ENCODE measurements at regions not wholly inside any gene's neighbourhood (a gene's known extent, or its start where the extent isn't known, plus 50 kb on each side); places are given as distances from the start of the nearest gene placed in this dataset.
"Not testable (repeated sequence)": the region's sequence is repeated elsewhere in the genome, so short reads cannot be mapped to it uniquely, and the experiment has no call there.

DNA sequence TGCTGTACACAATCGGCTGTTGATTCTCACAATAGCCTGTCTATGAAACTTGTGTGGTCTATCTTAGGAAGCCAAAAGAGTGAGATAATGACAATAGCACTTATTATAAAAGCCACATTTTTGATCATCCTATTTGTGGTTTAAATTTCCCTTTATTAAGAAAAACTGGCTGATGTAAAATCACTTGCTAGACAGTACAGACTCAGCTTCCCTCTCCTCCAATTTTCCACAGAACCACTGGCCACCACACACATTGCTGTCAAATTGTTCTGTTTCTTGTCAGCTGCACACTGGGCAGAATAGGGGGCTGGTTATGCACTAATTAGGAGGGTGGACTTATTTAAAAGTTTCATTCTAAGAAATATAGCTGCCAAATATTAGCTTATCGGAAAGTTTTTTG is 425.9 kb downstream of the EPHA3 start:
- no peak for DNase-seq (ENCODE audit: low spot score)

DNA sequence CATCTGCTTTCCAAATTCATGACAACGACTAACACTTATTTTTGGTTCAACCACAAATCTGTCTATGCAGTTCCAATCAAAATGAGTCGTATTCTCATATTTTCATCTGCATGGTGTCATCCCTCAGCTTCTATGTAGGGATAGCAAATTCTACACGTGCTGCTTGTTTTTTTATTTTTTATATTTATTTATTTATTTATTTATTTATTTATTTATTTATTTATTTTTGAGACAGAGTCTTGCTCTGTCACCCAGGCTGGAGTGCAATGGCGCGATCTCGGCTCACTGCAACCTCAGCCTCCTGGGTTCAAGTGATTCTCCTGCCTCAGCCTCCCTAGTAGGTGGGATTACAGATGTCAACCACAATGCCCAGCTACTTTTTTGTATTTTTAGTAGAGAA is 447.2 kb downstream of the EPHA3 start:
- DNase-seq (ENCODE audit: low spot score): not testable (repeated sequence)

DNA sequence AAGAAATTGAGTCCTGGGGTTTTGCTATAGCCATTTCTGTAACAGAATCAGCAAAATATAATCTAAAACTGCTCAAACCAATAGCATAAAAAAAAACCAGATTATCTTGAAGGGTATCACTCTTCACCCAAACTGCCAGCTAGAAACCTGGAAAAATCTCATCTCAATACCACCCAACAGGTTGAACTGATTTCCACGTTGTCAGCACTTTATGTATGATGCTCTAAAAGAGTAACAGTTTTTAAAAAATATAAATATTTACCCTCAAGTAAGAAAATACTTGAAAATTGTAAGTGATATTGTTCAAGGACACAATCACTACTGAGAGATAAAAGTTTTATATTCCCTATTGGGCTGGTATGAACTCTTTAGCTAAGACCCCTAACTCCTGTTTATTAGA is 451.3 kb downstream of the EPHA3 start:
- no peak for DNase-seq (ENCODE audit: low spot score)

DNA sequence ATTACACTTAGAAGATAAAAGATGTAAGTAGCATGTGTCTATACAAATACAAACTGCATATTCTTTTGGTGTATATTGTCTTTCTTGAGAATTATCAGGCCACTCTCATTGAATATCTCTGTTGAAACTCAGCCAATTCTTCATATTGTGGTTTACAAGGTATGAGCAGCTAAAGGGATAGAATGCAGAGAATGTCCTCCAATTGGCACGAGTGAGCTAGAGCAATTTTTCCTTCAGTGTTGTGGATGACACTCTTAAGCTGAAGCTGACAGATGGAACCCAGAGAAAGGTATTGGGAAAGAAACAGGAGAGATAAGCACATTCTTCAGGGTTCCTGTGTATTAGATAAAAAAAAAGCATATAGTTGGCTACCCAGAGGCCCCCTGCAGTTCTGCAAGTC is 453.1 kb downstream of the EPHA3 start:
- no peak for DNase-seq (ENCODE audit: low spot score)

- DNase-seq (ENCODE audit: low spot score): no peak
These were observed 455.0 kb downstream of the EPHA3 start for GRCh38 chr3:89562373-89562772.

GRCh38 chr3:89565098-89565497 is 457.7 kb downstream of the EPHA3 start:
- DNase-seq (ENCODE audit: low spot score): no peak

DNA sequence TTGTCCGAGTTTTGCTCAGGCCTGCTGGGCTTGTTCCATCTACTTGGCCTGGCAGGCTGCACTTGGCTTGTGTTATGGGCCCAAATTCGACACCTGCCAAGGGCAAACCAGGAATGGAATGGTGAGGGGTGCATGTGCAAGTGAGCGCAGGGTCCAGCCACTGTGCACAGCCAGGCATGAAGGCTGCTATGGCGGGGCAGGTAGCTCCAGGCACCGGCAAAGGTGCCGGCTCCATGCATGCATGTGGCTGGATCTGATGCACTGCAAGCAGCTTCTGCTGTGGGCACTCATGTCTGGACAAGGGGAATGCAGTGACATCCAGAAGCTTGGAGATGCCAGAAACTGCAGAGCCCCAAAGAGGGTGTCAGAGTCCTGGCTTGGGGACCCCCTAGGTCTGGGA is 463.0 kb downstream of the EPHA3 start:
- DNase-seq (ENCODE audit: low spot score): no peak

- no peak for DNase-seq (ENCODE audit: low spot score)
These were observed 463.9 kb downstream of the EPHA3 start for GRCh38 chr3:89571298-89571697.

DNA sequence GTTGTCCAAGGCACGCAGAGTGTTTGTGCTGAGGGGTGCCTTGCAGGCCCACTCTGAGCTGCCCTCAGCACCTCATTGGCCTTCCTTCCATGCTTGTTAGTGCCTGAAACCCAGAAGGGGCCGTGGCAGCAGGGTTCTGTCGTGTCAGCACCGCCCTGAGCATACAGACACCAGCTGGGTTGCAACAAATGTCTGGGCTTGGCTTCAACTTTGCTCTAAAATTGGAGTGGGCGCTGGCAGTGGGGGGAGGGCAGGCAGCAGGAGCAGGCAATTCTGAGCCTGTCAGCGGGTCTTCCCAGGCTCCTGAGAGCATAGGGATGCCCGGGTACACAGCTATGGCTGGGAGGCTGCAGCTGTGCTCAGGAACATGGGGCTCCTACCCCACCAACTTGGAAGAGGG is 464.3 kb downstream of the EPHA3 start:
- DNase-seq (ENCODE audit: low spot score): peak; percentile 25

DNA sequence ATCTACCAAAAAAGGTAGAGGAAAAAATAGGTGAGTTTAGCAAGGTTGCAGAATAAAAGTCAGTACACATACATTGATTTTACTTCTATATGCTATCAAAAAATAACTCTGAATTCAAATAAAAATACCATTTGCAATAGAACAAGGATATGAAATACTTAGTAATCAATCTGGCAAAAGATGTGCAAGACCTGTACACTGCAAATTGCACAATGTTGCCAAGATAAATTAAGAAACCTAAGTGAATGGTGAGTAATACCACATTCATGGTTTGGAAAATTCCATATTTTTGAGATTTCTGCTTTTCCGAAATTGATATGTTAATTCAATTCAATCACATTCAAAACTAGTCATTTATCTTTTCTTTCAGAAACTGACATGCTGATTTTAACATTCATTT is 464.8 kb downstream of the EPHA3 start:
- no peak for DNase-seq (ENCODE audit: low spot score)

DNA sequence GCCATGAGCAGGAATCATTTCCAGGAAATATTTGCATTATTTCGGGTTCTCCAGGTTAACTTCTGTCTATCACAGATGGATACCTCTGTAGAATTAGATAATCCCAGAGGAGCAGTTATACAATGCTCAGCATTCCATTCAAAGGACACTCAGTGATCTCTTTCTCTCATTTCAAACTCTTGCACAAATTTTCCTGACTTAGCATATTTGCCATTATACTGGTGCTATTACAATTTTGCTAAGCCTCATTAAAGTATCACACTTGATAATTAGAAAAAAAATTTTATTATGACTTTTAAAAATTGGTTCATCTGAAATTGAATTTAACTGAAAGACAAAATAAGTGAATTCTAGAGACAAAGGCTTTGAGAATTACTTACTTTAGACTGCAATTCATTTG is 469.0 kb downstream of the EPHA3 start:
- DNase-seq (ENCODE audit: low spot score): no peak

DNA sequence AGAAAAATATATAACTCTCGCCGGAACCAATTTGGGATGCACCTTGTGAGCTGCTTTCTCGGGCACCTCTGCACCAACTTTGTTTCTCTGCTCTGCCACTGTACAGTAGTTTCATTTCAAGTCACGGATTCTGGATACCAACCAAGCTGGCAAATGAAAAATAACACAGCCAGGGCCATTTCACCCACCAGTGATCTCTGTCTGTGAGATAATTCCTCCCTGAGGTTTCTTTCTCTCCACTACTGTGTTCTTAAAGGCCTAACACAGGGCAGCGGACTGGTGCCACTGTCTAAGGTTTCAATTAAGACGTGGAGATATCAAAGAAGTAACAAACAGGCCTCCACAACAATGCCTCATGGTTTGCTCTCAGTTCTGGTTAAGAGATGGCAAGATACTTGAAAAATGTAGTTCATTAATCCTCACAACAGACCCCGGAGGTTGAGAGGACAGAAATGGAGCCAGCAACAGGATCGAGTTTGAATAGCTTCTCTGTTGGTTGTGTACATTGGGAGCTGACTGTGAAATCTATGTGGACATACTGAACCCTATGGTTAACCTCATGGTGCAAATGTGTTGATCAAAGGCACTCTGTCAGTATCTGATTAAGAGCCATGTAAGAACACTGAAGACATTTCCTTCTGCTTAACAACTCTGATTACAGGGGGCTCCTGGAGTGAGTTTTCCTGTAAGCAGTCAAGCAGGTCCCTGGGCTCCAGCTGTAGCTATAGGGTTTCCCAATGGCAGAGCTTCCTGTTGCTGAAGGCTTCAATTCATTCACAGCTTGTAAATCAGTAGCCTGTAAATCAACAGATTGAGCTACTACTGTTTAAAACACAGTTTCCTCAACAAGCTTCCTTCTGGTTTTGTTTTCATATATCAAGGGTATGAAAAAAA is 470.5 kb downstream of the EPHA3 start:
- DNase-seq (ENCODE audit: low spot score): no peak

DNA sequence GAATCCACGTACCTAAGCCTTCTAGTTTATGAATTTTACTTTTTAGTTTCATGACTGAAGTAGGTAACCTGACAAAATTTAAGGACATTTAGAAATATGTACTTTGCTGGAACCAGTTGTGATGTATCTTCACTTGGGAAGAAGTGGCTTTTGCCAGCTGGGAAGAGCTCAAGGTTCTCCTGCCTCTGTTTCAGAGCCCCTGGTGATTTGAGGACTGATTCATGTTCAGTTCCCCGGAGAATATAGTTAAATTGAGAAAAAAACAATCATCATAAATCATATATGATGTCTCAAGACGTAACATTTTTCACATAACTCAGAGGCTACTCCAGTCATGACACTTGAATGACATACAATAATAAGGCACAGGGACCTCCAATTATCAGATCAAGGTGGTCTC is 473.4 kb downstream of the EPHA3 start:
- DNase-seq (ENCODE audit: low spot score): no peak

- no peak for DNase-seq (ENCODE audit: low spot score)
These were observed 477.0 kb downstream of the EPHA3 start for GRCh38 chr3:89584398-89584797.

GRCh38 chr3:89586256-89586655 is 478.8 kb downstream of the EPHA3 start:
- DNase-seq (ENCODE audit: low spot score): no peak

- DNase-seq (ENCODE audit: low spot score): no peak
These were observed 479.3 kb downstream of the EPHA3 start for GRCh38 chr3:89586676-89587075.

DNA sequence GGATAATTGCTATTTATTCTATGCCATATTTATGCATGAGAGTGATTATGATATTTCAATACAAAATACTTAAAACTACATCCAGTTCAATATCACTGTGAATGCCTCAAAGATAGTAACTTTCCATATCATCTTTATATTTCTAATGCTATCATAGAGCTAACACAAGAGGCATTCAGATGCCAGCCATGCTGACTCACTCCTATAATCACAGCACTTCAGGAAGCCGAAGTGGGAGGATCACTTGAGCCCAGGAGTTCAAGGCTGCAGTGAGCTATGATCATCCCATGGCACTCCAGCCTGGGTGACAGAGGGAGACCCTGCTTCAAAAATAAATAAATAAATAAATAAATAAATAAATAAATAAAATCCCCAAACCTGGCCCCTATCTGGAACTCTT is 498.7 kb downstream of the EPHA3 start:
- DNase-seq (ENCODE audit: low spot score): no peak

GRCh38 chr3:89612027-89612426 is 504.6 kb downstream of the EPHA3 start:
- no peak for DNase-seq (ENCODE audit: low spot score)

- no peak for DNase-seq (ENCODE audit: low spot score)
These were observed 505.8 kb downstream of the EPHA3 start for GRCh38 chr3:89613241-89613640.

DNA sequence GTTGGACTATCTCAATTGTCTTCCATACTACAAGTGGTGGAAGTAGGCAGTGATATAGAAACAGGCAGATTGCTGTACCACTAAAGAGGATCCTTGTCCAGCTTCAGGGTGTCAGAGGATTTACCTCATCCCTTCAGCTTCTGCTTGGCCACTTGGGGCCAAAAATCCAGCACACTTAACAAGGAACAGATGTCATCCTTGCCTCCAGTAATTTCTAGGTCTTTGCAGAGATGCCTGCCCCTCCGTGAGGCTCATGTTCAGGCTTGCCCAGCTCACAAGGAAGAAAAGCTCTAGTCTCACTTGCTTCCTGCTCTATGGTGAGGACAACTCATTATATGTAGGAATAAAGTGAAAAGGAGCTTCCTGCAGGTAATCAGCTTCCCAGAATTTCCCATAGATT is 510.3 kb downstream of the EPHA3 start:
- no peak for DNase-seq (ENCODE audit: low spot score)

GRCh38 chr3:89619263-89619662 is 511.8 kb downstream of the EPHA3 start:
- DNase-seq (ENCODE audit: low spot score): no peak

- no peak for DNase-seq (ENCODE audit: low spot score)
These were observed 514.8 kb downstream of the EPHA3 start for GRCh38 chr3:89622063-89622700.

GRCh38 chr3:89624494-89624893 is 517.1 kb downstream of the EPHA3 start:
- DNase-seq (ENCODE audit: low spot score): no peak

- no peak for DNase-seq (ENCODE audit: low spot score)
These were observed 518.5 kb downstream of the EPHA3 start for GRCh38 chr3:89625945-89626344.
